GM18511 (cell line): ENCODE measurements at regions not wholly inside any gene's neighbourhood (a gene's known extent, or its start where the extent isn't known, plus 50 kb on each side); places are given as distances from the start of the nearest gene placed in this dataset.
"Not testable (repeated sequence)": the region's sequence is repeated elsewhere in the genome, so short reads cannot be mapped to it uniquely, and the experiment has no call there.

Experiments used
- ATAC-seq: cut with Tn5 transposase; IDR thresholded peaks from one replicate; pipeline ENCODE4 v1.9.1; 2021; ENCODE audit warnings: mild to moderate bottlenecking, moderate library complexity; ENCODE audit not compliant: unreplicated experiment

GRCh38 chr15:66993874-66994696 is 71.3 kb upstream of the SMAD3 start:
- ATAC-seq = no peak

GRCh38 chr15:66994927-66995656 is 70.3 kb upstream of the SMAD3 start:
- no peak for ATAC-seq

- ATAC-seq = no peak
These were observed 69.3 kb upstream of the SMAD3 start for GRCh38 chr15:66996094-66996493.

DNA sequence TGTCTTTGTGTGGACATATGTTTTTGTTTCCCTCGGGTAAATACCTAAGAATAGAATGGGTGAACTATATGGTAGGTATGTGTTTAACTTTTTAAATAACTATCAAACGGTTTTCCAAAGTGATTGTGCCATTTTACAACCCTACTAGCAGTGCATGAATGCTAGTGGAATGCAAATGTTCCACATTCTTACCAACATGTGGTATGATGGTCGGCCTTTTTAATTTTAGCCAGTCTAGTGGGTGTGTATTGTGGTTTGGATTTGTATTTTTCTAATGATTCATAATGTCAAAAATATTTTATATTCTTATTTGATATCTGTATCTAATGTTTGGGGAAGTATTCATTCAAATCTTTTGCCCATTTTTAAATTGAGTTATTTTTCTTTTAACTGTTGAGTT is 68.2 kb upstream of the SMAD3 start:
- ATAC-seq = no peak

DNA sequence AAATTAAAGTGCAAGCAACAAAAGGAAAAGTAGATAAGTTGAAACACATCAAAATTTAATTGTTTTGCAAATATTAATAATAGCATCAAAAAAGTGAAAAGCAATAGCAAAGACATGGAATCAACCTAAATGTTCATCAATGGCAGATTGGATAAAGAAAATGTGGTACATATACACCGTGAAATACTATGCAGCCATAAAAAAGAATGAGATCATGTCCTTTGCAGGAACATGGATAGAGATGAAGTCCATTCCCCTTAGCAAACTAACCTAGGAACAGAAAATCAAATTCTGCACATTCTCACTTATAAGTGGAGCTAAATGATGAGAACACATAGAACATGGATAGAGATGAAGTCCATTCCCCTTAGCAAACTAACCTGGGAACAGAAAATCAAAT is 67.2 kb upstream of the SMAD3 start:
- not testable (repeated sequence) for ATAC-seq

DNA sequence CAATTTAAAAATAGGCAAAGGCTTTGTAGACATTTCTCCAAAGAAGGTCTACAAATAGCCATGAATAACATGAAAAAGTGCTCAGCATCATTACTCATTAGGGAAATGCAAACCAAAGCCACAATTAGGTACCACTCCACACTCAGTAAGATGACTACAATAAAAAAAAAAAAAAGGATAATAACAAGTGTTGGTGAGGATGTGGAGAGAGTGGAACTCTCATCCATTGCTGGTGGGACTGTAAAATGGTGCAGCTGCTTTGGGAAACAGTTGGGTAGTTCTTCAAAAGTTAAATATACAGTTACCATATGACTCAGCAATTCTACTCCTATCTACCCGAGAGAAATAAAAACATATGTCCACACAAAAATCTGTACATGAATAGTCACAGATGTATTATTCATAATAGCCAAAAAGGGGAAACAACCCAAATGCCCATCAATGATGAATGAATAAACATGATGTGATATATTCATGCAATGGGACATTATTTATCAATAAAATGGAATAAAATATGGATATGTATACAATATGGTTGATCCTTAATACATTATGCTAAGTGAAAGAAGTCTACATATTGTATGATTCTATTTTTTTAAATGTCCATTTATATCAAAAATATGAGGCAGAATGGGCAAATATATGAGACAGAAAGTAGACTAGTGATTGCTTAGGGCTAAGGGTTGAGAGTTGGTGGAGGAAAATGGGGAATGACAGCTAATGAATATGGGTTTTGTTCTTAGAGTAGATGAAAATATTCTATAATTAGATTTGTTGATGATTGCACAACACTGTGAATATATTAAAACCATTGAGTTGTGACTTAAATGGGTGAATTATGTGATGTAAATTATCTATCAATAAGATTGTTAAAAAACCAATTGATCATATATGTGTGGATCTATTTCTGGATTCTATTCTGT is 66.1 kb upstream of the SMAD3 start:
- no peak for ATAC-seq

GRCh38 chr15:67000896-67001295 is 64.5 kb upstream of the SMAD3 start:
- no peak for ATAC-seq

GRCh38 chr15:67002368-67002767 is 63.0 kb upstream of the SMAD3 start:
- no peak for ATAC-seq

- ATAC-seq = no peak
These were observed 61.8 kb upstream of the SMAD3 start for GRCh38 chr15:67003586-67003985.

GRCh38 chr15:67004142-67004541 is 61.3 kb upstream of the SMAD3 start:
- no peak for ATAC-seq

DNA sequence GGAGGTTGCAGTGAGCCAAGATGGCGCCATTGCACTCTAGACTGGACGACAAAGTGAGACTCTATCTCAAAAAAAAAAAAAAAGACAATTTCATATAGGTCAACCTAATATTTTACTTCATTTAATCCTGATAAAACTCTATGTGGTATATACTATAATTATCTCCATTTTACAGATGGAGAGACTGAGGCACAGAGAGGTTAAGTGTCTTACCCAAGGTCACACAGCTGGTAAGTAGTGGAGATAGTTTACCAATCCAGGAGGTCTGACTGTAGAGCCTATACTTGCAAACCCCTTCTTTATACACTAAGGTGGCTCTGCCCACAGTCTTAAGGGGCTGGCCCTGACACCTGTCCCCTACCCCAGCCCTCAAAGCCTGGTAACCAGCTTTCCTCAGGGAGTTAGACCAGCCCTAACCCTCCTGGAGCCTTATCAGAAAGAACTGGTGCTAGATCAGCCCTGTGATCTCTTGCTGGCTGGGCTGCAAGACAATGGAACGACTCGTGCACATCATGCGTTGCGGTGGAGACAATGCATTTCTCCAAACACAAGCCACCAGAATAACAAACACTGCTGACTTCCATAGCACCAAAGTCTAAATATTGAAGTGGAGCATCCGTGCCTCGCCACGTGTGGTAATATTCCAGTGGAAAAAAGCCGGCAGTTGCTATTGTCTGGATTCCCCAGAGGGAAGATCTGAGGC is 60.0 kb upstream of the SMAD3 start:
- no peak for ATAC-seq

DNA sequence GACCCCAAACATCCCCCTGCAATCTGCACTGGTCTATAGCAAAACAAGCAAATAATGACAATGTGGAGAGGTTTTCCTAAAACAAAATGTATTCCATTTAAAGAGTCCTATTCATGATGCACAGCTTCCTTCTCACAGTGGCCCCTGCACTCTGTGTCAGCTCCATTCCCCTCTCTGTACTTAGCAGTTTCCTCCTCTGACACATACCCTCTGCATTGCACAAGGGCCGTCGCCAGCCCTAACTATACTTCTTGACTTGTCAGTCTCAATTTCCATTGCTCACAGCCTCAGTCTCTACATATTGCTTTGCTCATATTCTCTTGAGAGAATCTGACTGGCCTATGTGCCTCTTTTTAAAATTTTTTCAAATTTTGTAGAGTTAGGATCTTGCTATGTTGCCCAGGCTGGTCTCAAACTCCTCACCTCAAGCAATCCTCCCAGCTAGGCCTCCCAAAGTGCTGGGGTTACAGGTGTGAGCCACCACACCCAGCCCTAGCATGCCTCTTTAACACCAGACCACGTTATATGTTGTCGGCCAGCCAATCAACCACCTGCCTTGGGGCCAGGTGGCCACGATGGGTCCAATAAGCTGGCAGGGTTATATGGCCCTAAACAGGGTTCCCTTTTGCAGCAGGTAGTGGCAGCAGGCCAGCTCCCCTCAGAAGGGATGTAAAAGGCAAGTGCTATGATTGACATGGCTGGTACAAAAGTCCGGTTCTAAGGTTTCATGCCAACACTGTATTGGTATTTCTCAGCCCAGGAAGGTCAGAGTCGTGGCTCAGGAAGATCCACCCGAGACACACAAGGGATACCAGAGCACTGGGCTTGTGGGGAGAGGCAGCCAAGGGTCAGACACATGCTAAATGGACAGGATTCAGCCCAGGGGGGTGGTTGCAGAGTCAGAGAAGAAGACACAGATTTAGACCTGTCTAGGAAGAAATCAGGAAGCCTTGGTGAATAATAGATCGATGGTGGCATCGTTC is 59.0 kb upstream of the SMAD3 start:
- no peak for ATAC-seq

DNA sequence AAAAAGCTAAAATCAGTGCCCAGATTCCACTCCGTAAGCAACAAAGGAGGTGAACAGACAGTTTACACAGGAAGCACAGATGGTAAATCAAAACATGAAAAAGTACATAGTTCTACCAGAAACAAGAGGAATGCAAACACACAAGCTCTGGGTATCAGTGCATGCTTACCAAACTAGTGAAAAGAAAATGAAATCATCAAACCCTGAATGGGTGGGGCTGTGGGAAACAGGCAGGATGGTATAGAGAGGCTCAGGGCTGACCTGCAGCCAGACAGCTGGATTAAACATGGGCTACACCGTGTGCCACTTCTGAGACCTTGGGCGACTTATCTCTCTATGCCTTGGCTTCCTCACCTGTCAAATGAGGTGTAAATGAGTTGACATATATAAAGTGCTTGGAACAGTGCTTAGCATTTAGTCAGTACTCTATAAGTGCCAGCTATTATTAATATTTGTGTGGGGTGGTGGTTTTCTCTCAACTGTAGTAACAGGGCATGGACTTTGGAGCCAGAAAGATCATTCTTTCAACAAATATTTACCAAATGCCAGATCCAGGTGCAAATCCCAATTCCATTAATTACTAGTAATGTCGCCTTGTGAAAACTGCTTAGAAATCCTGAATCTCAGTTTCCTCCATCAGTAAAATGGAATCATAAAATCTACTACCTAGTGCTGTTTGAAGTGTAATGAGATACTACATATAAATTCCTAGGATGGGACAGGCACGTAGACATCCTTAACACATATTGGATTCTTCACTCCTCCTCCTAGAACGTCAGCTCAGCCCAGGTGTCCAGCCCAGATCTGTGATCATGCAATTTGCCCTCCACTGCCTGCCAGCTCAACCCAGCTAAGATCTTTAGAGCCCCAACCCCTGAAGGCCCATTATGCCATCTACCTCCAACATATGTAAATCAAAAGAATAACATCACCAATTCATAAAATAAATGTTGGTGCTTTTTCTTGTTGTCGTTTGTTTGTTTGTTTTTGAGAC is 55.5 kb upstream of the SMAD3 start:
- ATAC-seq = no peak

DNA sequence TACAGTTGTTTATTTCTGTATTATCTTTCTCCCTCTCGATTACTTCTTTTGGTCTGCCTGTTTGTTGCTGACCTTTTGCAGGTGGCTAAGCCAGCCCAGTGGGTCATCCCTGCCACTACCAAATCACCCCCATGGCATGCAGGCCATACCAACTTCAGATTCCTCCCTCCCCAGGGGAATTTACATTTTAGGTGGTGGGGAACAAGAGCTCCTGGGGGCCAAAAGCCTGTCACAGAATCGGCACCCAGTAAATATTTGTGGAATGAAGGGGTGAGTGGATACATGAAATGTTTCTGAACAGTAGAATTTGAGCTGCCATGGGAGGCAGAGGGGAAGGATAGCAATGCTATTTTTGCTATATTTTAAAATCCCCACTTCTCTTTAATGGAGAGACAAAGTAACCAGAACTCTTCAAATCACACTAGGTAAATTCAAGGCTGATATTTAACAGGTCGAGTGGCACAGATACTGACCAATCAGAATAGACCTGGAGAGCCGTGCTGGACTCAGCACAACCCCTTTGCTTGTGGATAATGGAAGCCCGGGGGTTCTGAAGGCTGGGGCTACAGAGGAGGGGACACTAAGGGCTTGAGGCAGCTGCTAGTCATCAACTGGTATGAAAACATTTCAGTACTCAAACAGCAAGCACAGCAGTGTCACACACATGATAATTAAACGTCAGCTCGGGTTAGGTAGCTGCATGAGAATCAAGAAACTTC is 54.3 kb upstream of the SMAD3 start:
- ATAC-seq = no peak

- ATAC-seq = no peak
These were observed 53.8 kb upstream of the SMAD3 start for GRCh38 chr15:67011617-67012005.

DNA sequence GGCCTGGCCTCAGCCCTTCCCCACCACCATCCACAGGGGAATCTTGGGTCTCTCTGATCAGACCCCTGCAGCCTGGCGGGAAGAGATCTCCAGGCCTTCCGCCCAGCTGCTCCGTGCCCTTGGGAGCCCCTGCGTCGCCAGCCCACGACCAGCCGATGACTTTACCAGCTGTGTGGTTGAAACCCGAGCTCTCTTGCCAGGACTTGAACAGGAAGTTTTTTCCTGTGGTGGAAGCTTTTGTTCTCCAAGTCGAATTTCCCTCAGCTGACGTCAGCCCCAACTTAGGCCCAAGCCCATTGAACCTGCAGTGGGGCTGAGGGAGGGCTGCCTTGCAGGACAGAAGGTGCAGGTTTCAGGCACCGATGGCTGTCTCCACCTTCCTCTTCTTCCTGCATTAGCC is 51.7 kb upstream of the SMAD3 start:
- no peak for ATAC-seq
